Ectodermal cell (in vitro differentiated cells): ENCODE measurements at regions not wholly inside any gene's neighbourhood (a gene's known extent, or its start where the extent isn't known, plus 50 kb on each side); places are given as distances from the start of the nearest gene placed in this dataset.
"Not testable (repeated sequence)": the region's sequence is repeated elsewhere in the genome, so short reads cannot be mapped to it uniquely, and the experiment has no call there.

Source experiments
- H3K27ac ChIP-seq: 2 replicates; pipeline ENCODE4 v1.7.0; 2013; ENCODE audit warnings: mild to moderate bottlenecking, low read depth, low read length; ENCODE audit not compliant: insufficient read depth, poor library complexity, severe bottlenecking
- H3K27me3 ChIP-seq: 2 replicates; pipeline ENCODE4 v1.7.0; 2013; ENCODE audit warnings: mild to moderate bottlenecking, low read length; ENCODE audit not compliant: insufficient read depth, control insufficient read depth, poor library complexity, severe bottlenecking
- H3K36me3 ChIP-seq: one replicate; pipeline ENCODE4 v1.7.0; 2013; ENCODE audit warnings: low read length; ENCODE audit not compliant: control insufficient read depth, insufficient read depth
- H3K4me1 ChIP-seq: one replicate; pipeline ENCODE4 v1.7.0; 2013; ENCODE audit warnings: low read length; ENCODE audit not compliant: control insufficient read depth, insufficient read depth
- H3K4me3 ChIP-seq: 2 replicates; pipeline ENCODE4 v1.7.0; 2013; ENCODE audit warnings: low read depth, low read length, control low read depth; ENCODE audit not compliant: insufficient read depth
- H3K9me3 ChIP-seq: 2 replicates; pipeline ENCODE4 v1.7.0; 2013; ENCODE audit warnings: mild to moderate bottlenecking, low read length, moderate library complexity; ENCODE audit not compliant: control insufficient read depth
- WGBS, 2 experiments: methylation state at CpG; one replicate each; pipeline ENCODE4 v1.1.7; 2013; ENCODE audit warnings: missing lambda C conversion rate in 2 of 2; 5-methylcytosine and 5-hydroxymethylcytosine counted together

DNA sequence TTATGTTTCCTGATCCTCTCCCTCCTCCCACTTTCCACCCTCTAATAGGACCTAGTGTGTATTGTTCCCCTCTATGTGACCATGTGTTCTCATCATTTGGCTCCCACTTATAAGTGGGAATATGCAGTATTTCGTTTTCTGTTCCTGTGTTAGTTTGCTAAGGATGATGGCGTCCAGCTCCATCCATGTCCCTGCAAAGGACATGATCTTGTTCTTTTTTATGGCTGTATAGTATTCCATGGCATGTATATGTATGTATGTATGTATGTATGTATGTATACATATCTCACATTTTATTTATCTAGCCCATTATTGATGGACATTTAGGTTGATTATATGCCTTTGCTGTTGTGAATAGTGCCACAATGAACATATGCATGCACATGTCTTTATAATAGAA, 188.7 kb downstream of the RFPL4B start:
- Histone ChIP-seq H3K27ac (no peak overlapping the region), H3K27me3 (no peaks in the 10 kb centered on the region), H3K4me3 (no peak overlapping the region), H3K4me1 (no peaks in the 10 kb centered on the region), H3K36me3 (no peaks in the 10 kb centered on the region), H3K9me3 (no peaks in the 10 kb centered on the region)
- WGBS, 2 experiments, result 87 to 100% methylated on average over 2 of the region's 2 CpGs

DNA sequence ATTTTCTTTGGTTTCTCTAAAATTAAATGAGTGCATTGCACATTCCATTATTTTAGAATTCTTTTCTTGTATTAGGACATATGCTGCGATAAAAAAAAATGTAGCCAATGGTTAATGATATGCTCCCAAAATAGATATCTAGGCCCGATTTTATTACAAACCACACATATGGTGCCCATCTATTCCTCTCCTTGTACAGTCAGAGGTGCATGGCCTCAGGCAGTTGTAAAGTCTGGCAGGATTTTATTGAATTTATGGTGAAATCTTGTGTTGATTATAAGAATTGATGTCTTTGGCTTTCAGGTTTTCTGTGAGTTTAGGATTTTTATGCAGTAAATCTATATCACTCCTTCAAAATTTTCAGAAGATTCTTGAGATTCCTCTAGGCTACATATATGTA, 192.2 kb downstream of the RFPL4B start:
- no peaks in the 10 kb centered on the region for H3K4me1 ChIP-seq
- no peaks in the 10 kb centered on the region for H3K9me3 ChIP-seq
- H3K27me3 ChIP-seq, result no peaks in the 10 kb centered on the region
- WGBS, 2 experiments, result 92 to 100% methylated on average over 1 to 2 of the region's 2 CpGs
- H3K4me3 ChIP-seq, result no peak overlapping the region
- H3K36me3 ChIP-seq, result no peaks in the 10 kb centered on the region
- no peak overlapping the region for H3K27ac ChIP-seq

DNA sequence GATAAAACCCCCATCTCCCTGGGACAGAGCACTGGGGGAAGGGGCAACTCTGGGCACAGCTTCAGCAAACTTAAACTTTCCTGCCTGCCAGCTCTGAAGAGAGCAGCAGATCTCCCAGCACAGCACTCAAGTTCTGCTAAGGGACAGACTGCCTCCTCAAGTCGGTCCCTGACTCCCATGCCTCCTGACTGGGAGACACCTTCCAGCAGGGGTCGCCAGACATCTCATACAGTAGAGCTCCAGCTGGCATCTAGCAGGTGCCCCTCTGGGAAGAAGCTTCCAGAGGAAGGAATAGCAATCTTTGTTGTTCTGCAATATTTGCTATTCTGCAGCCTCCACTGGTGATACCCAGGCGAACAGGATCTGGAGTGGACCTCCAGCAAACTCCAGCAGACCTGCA, 194.7 kb downstream of the RFPL4B start:
- not testable (repeated sequence) for H3K27me3 ChIP-seq, H3K27ac ChIP-seq, H3K4me3 ChIP-seq, H3K9me3 ChIP-seq, H3K36me3 ChIP-seq, H3K4me1 ChIP-seq
- 92 to 95% methylated on average over 3 of the region's 3 CpGs for WGBS, 2 experiments

DNA sequence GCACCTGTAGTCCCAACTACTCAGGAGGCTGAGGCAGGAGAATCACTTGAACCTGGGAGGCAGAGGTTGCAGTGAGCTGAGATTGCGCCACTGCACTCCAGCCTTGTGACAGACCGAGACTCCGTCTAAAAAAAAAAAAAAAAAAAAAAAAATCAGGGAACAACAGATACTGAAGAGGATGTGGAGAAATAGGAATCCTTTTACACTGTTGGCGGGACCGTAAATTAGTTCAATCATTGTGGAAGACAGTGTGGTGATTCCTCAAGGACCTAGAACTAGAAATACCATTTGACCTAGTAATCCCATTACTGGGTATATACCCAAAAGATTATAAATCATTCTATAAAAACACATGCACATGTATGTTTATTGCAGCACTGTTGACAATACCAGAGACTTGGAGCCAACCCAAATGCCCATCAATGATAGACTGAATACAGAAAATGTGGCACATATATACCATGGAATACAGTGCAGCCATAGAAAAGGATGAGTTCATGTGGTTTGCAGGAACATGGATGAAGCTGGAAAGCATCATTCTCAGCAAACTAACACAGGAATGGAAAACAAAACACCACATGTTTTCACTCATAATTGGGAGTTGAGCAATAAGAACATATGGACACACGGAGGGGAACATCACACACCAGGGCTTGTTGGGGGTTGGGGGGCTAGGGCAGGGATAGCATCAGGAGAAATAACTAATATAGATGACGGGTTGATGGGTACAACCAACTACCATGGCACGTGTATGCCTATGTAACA, 200.4 kb downstream of the RFPL4B start:
- H3K36me3 ChIP-seq, H3K4me3 ChIP-seq, H3K27ac ChIP-seq, H3K27me3 ChIP-seq, H3K9me3 ChIP-seq, H3K4me1 ChIP-seq: not testable (repeated sequence)
- 93 to 96% methylated on average over 7 of the region's 8 CpGs for WGBS, 2 experiments

DNA sequence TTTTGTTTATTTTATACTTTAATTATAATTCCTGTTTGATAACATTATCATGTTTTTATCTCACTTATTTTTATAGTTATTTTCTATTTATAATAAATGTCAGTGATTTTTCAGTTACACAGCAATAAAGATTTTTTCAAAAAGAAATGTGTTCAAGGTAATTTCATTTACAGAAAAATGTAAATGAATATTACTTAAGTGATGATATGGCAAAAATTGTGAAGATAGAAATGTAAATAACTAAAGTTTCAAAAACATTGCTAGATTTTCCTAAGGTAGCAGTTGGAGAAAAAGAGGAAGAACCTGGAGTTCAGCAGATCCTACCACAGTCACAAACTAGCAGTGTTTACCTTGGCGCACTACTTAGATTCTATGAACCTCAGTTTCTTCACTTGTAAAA, 202.6 kb downstream of the RFPL4B start:
- no peaks in the 10 kb centered on the region for H3K36me3 ChIP-seq
- no peaks in the 10 kb centered on the region for H3K4me1 ChIP-seq
- WGBS, 2 experiments, result 83 to 94% methylated on average over 1 of the region's 1 CpG
- H3K27me3 ChIP-seq, result no peaks in the 10 kb centered on the region
- no peaks in the 10 kb centered on the region for H3K9me3 ChIP-seq
- no peak overlapping the region for H3K4me3 ChIP-seq
- H3K27ac ChIP-seq, result no peak overlapping the region

DNA sequence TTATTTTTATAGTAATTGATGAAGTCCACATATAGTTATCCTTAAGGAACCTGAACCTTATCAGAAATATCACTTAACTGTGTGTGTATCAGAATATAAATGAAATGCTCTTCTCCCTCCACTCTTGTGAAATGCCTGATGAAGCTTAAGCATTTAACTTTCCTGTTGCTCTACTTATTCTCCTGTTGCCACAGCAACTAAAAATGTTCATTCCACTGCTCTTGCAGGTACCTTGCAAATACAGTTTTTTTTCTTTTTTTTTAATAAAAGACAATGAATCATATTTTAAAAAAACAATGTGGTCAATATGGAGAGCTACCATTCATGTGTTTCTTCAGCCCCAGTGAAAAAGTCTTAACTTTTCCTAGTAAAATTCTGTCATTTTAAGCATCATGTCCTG, 210.3 kb downstream of the RFPL4B start:
- H3K4me1 ChIP-seq, result no peaks in the 10 kb centered on the region
- no peak overlapping the region for H3K4me3 ChIP-seq
- H3K36me3 ChIP-seq, result no peaks in the 10 kb centered on the region
- no peaks in the 10 kb centered on the region for H3K27me3 ChIP-seq
- no peaks in the 10 kb centered on the region for H3K9me3 ChIP-seq
- H3K27ac ChIP-seq, result no peak overlapping the region

DNA sequence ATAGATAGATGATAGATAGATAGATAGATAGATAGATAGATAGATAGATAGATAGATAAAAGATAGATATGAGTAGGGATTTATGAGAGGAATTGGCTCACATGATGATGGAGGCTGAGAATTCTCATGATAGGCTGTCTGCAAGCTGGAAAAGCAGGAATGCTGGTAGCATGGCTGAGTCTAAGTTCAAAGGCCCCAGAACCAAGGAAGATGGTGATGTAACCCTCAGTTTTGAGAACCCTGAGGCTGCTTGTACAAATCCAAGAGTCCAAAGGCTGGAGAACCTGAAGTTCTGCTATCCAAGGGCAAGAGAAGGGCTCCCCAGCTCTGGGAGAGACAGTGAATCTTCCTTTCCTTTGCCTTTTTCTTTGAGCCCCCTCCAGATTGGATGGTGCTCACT, 210.8 kb downstream of the RFPL4B start:
- Histone ChIP-seq H3K4me1 (peaks cover 2% of the 10 kb centered on the region), H3K9me3 (no peaks in the 10 kb centered on the region), H3K4me3 (no peak overlapping the region), H3K36me3 (no peaks in the 10 kb centered on the region), H3K27me3 (no peaks in the 10 kb centered on the region), H3K27ac (no peak overlapping the region)

DNA sequence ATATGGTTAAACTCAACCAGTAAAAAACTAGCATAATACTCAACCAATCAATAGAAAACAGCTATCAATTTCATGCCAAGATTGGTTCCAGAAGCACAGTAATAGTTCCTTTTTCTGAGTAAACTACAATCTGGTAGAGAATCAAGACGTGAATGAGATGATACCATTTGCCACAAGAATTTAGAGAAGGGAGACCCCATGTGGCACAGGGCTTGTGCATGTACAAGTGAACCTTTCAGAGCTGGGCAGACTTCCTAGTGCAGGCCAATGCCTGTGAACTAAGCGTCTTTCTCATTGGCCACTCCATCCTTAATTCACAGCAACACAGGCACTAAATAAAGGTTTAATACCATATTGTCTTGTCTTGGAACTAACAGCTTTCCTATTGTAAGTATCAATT, 213.5 kb downstream of the RFPL4B start:
- H3K4me3 ChIP-seq, result no peak overlapping the region
- H3K9me3 ChIP-seq, result no peaks in the 10 kb centered on the region
- no peak overlapping the region for H3K27ac ChIP-seq
- no peaks in the 10 kb centered on the region for H3K36me3 ChIP-seq
- WGBS, 2 experiments, result 85 to 86% methylated on average over 2 of the region's 2 CpGs
- peaks cover 15% of the 10 kb centered on the region for H3K4me1 ChIP-seq
- no peaks in the 10 kb centered on the region for H3K27me3 ChIP-seq

DNA sequence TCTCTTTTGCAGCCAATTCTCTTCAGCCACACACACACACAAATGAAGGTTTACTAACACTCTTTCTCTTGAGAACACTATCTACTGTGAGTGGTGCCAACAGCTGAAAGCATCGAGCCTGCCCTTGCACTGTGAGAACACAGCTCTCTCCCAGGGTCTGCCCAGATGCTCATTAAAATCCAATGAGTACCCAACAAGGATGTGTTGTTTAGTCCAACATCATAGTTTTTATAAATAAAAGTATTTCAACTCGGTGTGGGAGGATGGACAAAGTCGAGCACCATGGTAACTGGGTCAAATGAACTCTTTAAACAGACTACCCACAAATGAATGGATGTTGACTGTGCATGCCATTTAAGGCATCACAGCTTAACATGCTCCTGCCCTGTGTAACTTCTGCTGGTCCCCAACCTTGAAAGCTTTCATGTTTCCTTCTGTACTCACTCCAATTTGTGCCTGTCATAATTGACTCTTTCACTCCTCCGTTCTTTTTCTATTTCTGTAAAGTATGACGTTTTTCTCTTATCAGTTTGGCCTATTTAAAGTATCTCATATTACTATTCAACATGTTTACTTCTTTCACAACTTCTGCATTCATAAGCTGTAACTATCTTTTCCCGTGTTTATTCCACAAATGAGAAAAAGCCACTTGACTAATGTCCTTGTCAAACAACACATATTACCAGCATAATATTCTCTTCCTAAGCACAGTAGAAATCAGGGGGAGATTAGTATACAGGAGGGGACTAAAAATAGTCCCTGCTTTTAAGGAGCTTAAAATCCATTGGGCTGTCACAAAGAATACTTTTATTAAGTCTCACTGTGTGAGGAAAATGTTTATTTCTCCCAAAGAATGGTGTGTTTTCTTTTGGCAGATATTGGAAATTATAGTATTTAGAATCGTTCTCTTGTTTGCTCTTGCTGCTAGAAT, 215.4 kb downstream of the RFPL4B start:
- Histone ChIP-seq H3K27me3 (no peaks in the 10 kb centered on the region), H3K27ac (peak overlapping the region; percentile 72), H3K4me3 (no peak overlapping the region), H3K9me3 (no peaks in the 10 kb centered on the region), H3K36me3 (no peaks in the 10 kb centered on the region), H3K4me1 (peaks cover 15% of the 10 kb centered on the region)
- 80 to 85% methylated on average over 6 to 7 of the region's 7 CpGs for WGBS, 2 experiments

DNA sequence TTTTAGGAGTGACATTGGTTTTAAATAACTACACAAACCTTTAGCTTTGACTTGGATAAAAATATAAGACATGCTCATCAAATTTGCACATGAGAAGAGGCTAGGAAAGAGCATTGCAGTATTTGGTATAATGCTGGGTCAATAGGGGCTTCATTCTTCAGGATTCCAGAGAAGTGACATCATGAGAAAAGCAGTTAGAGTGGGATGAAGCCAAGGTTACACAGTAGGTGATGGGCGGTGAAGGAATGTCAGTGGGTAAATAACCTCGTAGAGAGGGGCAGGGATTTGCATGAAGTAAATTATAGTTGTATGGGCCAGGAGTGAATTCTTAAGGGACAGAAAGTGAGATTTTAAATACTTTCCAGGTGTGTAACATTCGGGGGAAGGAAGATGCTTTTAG, 216.2 kb downstream of the RFPL4B start:
- Histone ChIP-seq H3K4me3 (no peak overlapping the region), H3K27me3 (no peaks in the 10 kb centered on the region), H3K4me1 (peaks cover 15% of the 10 kb centered on the region), H3K36me3 (no peaks in the 10 kb centered on the region), H3K9me3 (no peaks in the 10 kb centered on the region), H3K27ac (peak overlapping the region; percentile 72)
- WGBS, 2 experiments, result 36 to 40% methylated on average over 3 of the region's 3 CpGs
